Aorta (tissue), 5 donors: ENCODE measurements at regions not wholly inside any gene's neighbourhood (a gene's known extent, or its start where the extent isn't known, plus 50 kb on each side); places are given as distances from the start of the nearest gene placed in this dataset.

Experiments used
- ATAC-seq: fragments of 200-7000 bp; cut with Tn5 transposase; one replicate; pipeline ENCODE4 v1.9.1; 2022; ENCODE audit warnings: moderate library complexity; ENCODE audit not compliant: low FRiP score
- DNase-seq, 2 donors: peaks; one replicate each; pipeline ENCODE4 v3.0.0-alpha.2; 2020
- H3K27ac ChIP-seq, 2 donors: one replicate each; pipeline ENCODE4 v1.5.1; 2013; ENCODE audit warnings: low read length in 2 of 2, mild to moderate bottlenecking in 2 of 2, moderate library complexity in 2 of 2, control low read depth in 1 of 2, inconsistent platforms in 1 of 2, low read depth in 1 of 2
- H3K27me3 ChIP-seq, 2 donors: one replicate each; pipeline ENCODE4 v1.6.1; 2013; ENCODE audit warnings: control low read depth in 1 of 2, low read length in 1 of 2, mild to moderate bottlenecking in 1 of 2, moderate library complexity in 1 of 2; ENCODE audit not compliant: insufficient read depth in 2 of 2, control insufficient read depth in 1 of 2
- H3K36me3 ChIP-seq, 2 donors: one replicate each; pipeline ENCODE4 v1.6.1; 2013; ENCODE audit warnings: control low read depth in 1 of 2, low read length in 1 of 2, mild to moderate bottlenecking in 1 of 2; ENCODE audit not compliant: insufficient read depth in 2 of 2, control insufficient read depth in 1 of 2
- H3K4me1 ChIP-seq, 2 donors: one replicate each; pipeline ENCODE4 v1.6.1; 2013; ENCODE audit warnings: low read length in 2 of 2, control low read depth in 1 of 2, mild to moderate bottlenecking in 1 of 2, moderate library complexity in 1 of 2; ENCODE audit not compliant: insufficient read depth in 2 of 2, control insufficient read depth in 1 of 2
- H3K4me3 ChIP-seq, 2 donors: one replicate each; pipeline ENCODE4 v1.5.1; 2013; ENCODE audit warnings: low read length in 2 of 2, control low read depth in 1 of 2, mild to moderate bottlenecking in 1 of 2
- H3K9me3 ChIP-seq: one replicate; pipeline ENCODE4 v1.6.1; 2013; ENCODE audit warnings: mild to moderate bottlenecking, low read length; ENCODE audit not compliant: control insufficient read depth
- WGBS, 2 donors: extraction: QIAGEN DNeasy Blood & Tissue Kit; methylation state at CpG; one replicate each; pipeline ENCODE4 v1.1.7; 2013; 5-methylcytosine and 5-hydroxymethylcytosine counted together
- intact Hi-C, 2 donors: fragments of 100-400 bp; cut with DNase I; formaldehyde crosslinking; loops; one replicate each; pipeline versions ENCODE4 v1.14.2 to v1.15.0; 2022
- donor health status: healthy with polysubstance abuse.
- donor health status: Bipolar disorder and iron deficiency.
- donor health status: DM: no; HTN: no; CAD: no.
- donor health status: DM: no; HTN: no; CAD: no.
- donor health status: DM: yes; HTN: yes; CAD: no.

- intact Hi-C loops, result no loop called here
- Histone ChIP-seq H3K27me3 (no peaks in the 10 kb centered on the region), H3K36me3 (no peaks in the 10 kb centered on the region), H3K9me3 (no peaks in the 10 kb centered on the region), H3K4me1 (no peaks in the 10 kb centered on the region), H3K4me3 (no peak overlapping the region), H3K27ac (no peak overlapping the region)
- DNase-seq (no peak), ATAC-seq (no peak)
- WGBS, 2 donors, result 86 to 90% methylated on average over 3 of the region's 3 CpGs
Measured at GRCh38 chr21:35926003-35926740, 134.2 kb downstream of the SETD4 start.

GRCh38 chr21:35925497-35925896 lies 134.8 kb downstream of the SETD4 start:
- H3K9me3 ChIP-seq, result no peaks in the 10 kb centered on the region
- peak; percentile 56 for ATAC-seq
- intact Hi-C loops, result no loop called here

GRCh38 chr21:35924714-35925301 lies 135.5 kb downstream of the SETD4 start:
- Histone ChIP-seq H3K27me3 (no peaks in the 10 kb centered on the region), H3K4me1 (no peaks in the 10 kb centered on the region), H3K9me3 (no peaks in the 10 kb centered on the region), H3K36me3 (no peaks in the 10 kb centered on the region), H3K27ac (no peak overlapping the region), H3K4me3 (no peak overlapping the region)
- 90 to 91% methylated on average over 6 of the region's 6 CpGs for WGBS, 2 donors
- ATAC-seq, result no peak
- intact Hi-C loops, result no loop called here
- DNase-seq, result no peak

More at GRCh38 chr21:35925497-35925896, 134.8 kb downstream of the SETD4 start:
- WGBS, 2 donors, result 32 to 50% methylated on average over 6 of the region's 6 CpGs
- Histone ChIP-seq H3K27ac (no peak overlapping the region), H3K4me1 (no peaks in the 10 kb centered on the region), H3K4me3 (no peak overlapping the region), H3K36me3 (no peaks in the 10 kb centered on the region), H3K27me3 (no peaks in the 10 kb centered on the region)
- peak in 1 of 2 donors; percentile 53 for DNase-seq

- Histone ChIP-seq H3K27ac (no peak overlapping the region), H3K4me1 (no peaks in the 10 kb centered on the region), H3K4me3 (no peak overlapping the region), H3K36me3 (no peaks in the 10 kb centered on the region), H3K27me3 (no peaks in the 10 kb centered on the region), H3K9me3 (peaks cover 2% of the 10 kb centered on the region)
- WGBS, 2 donors, result 83 to 86% methylated on average over 5 of the region's 5 CpGs
- ATAC-seq (no peak), DNase-seq (no peak)
- intact Hi-C loops, result no loop called here
Measured at GRCh38 chr21:35923971-35924370, 136.4 kb downstream of the SETD4 start.

GRCh38 chr21:35922618-35923017 lies 137.7 kb downstream of the SETD4 start:
- peaks cover 2% of the 10 kb centered on the region for H3K9me3 ChIP-seq
- H3K27ac ChIP-seq, result no peak overlapping the region
- no peak for ATAC-seq
- intact Hi-C loops, result no loop called here
- DNase-seq, result no peak
- WGBS, 2 donors, result 70 to 71% methylated on average over 5 of the region's 5 CpGs
- H3K4me3 ChIP-seq, result no peak overlapping the region
- no peaks in the 10 kb centered on the region for H3K36me3 ChIP-seq
- H3K4me1 ChIP-seq, result no peaks in the 10 kb centered on the region
- H3K27me3 ChIP-seq, result no peaks in the 10 kb centered on the region

- ATAC-seq, result no peak
- no peaks in the 10 kb centered on the region for H3K36me3 ChIP-seq
Measured at GRCh38 chr21:35921471-35921870, 138.9 kb downstream of the SETD4 start.

GRCh38 chr21:35920436-35920835 lies 139.9 kb downstream of the SETD4 start:
- no peak for ATAC-seq
- no peak for DNase-seq
- intact Hi-C loops, result no loop called here
- Histone ChIP-seq H3K4me1 (no peaks in the 10 kb centered on the region), H3K27me3 (no peaks in the 10 kb centered on the region), H3K4me3 (no peak overlapping the region), H3K27ac (no peak overlapping the region), H3K36me3 (no peaks in the 10 kb centered on the region), H3K9me3 (peaks cover 2% of the 10 kb centered on the region)
- 80 to 83% methylated on average over 3 of the region's 3 CpGs for WGBS, 2 donors

More at GRCh38 chr21:35921471-35921870, 138.9 kb downstream of the SETD4 start:
- WGBS, 2 donors, result 75 to 79% methylated on average over 2 of the region's 2 CpGs
- H3K9me3 ChIP-seq, result peaks cover 2% of the 10 kb centered on the region
- no peak overlapping the region for H3K4me3 ChIP-seq
- no peak for DNase-seq
- no peaks in the 10 kb centered on the region for H3K27me3 ChIP-seq
- no peak overlapping the region for H3K27ac ChIP-seq
- no peaks in the 10 kb centered on the region for H3K4me1 ChIP-seq
- intact Hi-C loops, result no loop called here

- Histone ChIP-seq H3K4me3 (no peak overlapping the region), H3K9me3 (peaks cover 2% of the 10 kb centered on the region), H3K4me1 (no peaks in the 10 kb centered on the region), H3K27me3 (no peaks in the 10 kb centered on the region), H3K36me3 (no peaks in the 10 kb centered on the region), H3K27ac (no peak overlapping the region)
- 81 to 83% methylated on average over 1 of the region's 1 CpG for WGBS, 2 donors
- DNase-seq (no peak), ATAC-seq (no peak)
- intact Hi-C loops, result no loop called here
Measured at GRCh38 chr21:35915030-35915429, 145.3 kb downstream of the SETD4 start.
